SH-SY5Y (cell line): ENCODE measurements at regions not wholly inside any gene's neighbourhood (a gene's known extent, or its start where the extent isn't known, plus 50 kb on each side); places are given as distances from the start of the nearest gene placed in this dataset.

ENCODE experiments used
- GATA2 ChIP-seq: IDR thresholded peaks from 2 replicates; pipeline ENCODE4 v1.6.1; 2011; ENCODE audit warnings: mild to moderate bottlenecking, low read depth, low read length
- GATA3 ChIP-seq: IDR thresholded peaks from 2 replicates; pipeline ENCODE4 v1.6.1; 2011; ENCODE audit warnings: low read depth, mild to moderate bottlenecking, low read length, moderate library complexity

- TF ChIP-seq GATA2 (no peak), GATA3 (no peak)
Measured at GRCh38 chr1:4219826-4220225, 319.8 kb upstream of the C1orf174 start.
